Neutrophil (primary cell): ENCODE measurements at regions not wholly inside any gene's neighbourhood (a gene's known extent, or its start where the extent isn't known, plus 50 kb on each side); places are given as distances from the start of the nearest gene placed in this dataset.
"Not testable (repeated sequence)": the region's sequence is repeated elsewhere in the genome, so short reads cannot be mapped to it uniquely, and the experiment has no call there.

Experiments used
- H3K27ac ChIP-seq: fragments of 200-600 bp; sonication (generic); 2 replicates; pipeline ENCODE4 v1.5.1; 2016; ENCODE audit warnings: mild to moderate bottlenecking, moderate library complexity
- H3K27me3 ChIP-seq: fragments of 200-600 bp; sonication (generic); 2 replicates; pipeline ENCODE4 v1.6.0; 2016; ENCODE audit warnings: mild to moderate bottlenecking
- H3K36me3 ChIP-seq: fragments of 200-600 bp; sonication (generic); 2 replicates; pipeline ENCODE4 v1.5.1; 2017
- H3K4me1 ChIP-seq, 2 experiments: fragments of 200-600 bp in 1 of 2; sonication (generic) in 1 of 2; 1 replicate in 1 of 2; 2 replicates in 1 of 2; pipeline versions ENCODE4 v1.5.1 to v1.6.1; 2013 to 2016; ENCODE audit warnings: low read depth in 1 of 2, low read length in 1 of 2, mild to moderate bottlenecking in 1 of 2, moderate library complexity in 1 of 2; ENCODE audit not compliant: control insufficient read depth in 1 of 2, insufficient read depth in 1 of 2
- H3K4me3 ChIP-seq, 2 experiments: fragments of 200-600 bp in 1 of 2; sonication (generic) in 1 of 2; 1 replicate in 1 of 2; 2 replicates in 1 of 2; pipeline ENCODE4 v1.5.1; 2013 to 2016; ENCODE audit warnings: low read depth in 1 of 2, low read length in 1 of 2, mild to moderate bottlenecking in 1 of 2, moderate library complexity in 1 of 2
- H3K9me3 ChIP-seq: fragments of 200-600 bp; sonication (generic); 2 replicates; pipeline ENCODE4 v1.5.1; 2016
- CTCF ChIP-seq: fragments of 200-600 bp; sonication (generic); IDR thresholded peaks from 2 replicates; pipeline ENCODE4 v1.5.1; 2016; ENCODE audit warnings: antibody characterized with exemption

- H3K27me3 ChIP-seq = no peaks in the 10 kb centered on the region
These were observed 91.2 kb upstream of the UXS1 start for GRCh38 chr2:106285237-106285829.

GRCh38 chr2:106284691-106285202 lies 90.6 kb upstream of the UXS1 start:
- no peaks in the 10 kb centered on the region for H3K4me1 ChIP-seq
- no peak for TF ChIP-seq CTCF
- no peaks in the 10 kb centered on the region for H3K36me3 ChIP-seq
- H3K27me3 ChIP-seq = no peaks in the 10 kb centered on the region
- no peak overlapping the region for H3K27ac ChIP-seq
- no peak overlapping the region for H3K4me3 ChIP-seq
- H3K9me3 ChIP-seq = no peaks in the 10 kb centered on the region

More at GRCh38 chr2:106285237-106285829, 91.2 kb upstream of the UXS1 start:
- TF ChIP-seq CTCF = no peak
- H3K36me3 ChIP-seq = no peaks in the 10 kb centered on the region
- H3K27ac ChIP-seq = no peak overlapping the region
- no peak overlapping the region for H3K4me3 ChIP-seq
- H3K9me3 ChIP-seq = no peaks in the 10 kb centered on the region
- H3K4me1 ChIP-seq = no peaks in the 10 kb centered on the region

- Histone ChIP-seq H3K4me3 (no peak overlapping the region), H3K27ac (no peak overlapping the region), H3K4me1 (no peaks in the 10 kb centered on the region), H3K9me3 (no peaks in the 10 kb centered on the region), H3K36me3 (no peaks in the 10 kb centered on the region), H3K27me3 (no peaks in the 10 kb centered on the region)
- TF ChIP-seq CTCF = no peak
These were observed 90.2 kb upstream of the UXS1 start for GRCh38 chr2:106284255-106284654.

- H3K4me3 ChIP-seq, H3K4me1 ChIP-seq, H3K27me3 ChIP-seq, H3K9me3 ChIP-seq, H3K27ac ChIP-seq, H3K36me3 ChIP-seq: not testable (repeated sequence)
These were observed 89.4 kb upstream of the UXS1 start for GRCh38 chr2:106283228-106284152.

GRCh38 chr2:106282462-106283170 lies 88.5 kb upstream of the UXS1 start:
- Histone ChIP-seq H3K27ac (no peak overlapping the region), H3K9me3 (no peaks in the 10 kb centered on the region), H3K4me3 (no peak overlapping the region), H3K27me3 (no peaks in the 10 kb centered on the region), H3K36me3 (no peaks in the 10 kb centered on the region), H3K4me1 (no peaks in the 10 kb centered on the region)
- no peak for TF ChIP-seq CTCF

- not testable (repeated sequence) for H3K27ac ChIP-seq, H3K4me1 ChIP-seq, H3K36me3 ChIP-seq, H3K9me3 ChIP-seq, H3K4me3 ChIP-seq, H3K27me3 ChIP-seq
These were observed 87.9 kb upstream of the UXS1 start for GRCh38 chr2:106281907-106282430.
